A204.1 (cell line): ENCODE measurements at regions not wholly inside any gene's neighbourhood (a gene's known extent, or its start where the extent isn't known, plus 50 kb on each side); places are given as distances from the start of the nearest gene placed in this dataset.
"Not testable (repeated sequence)": the region's sequence is repeated elsewhere in the genome, so short reads cannot be mapped to it uniquely, and the experiment has no call there.

Experiments
- FAIRE-seq: peaks from 2 replicates; lab custom pipeline; 2012; peaks lifted over from hg19 to GRCh38; lab: Jason Lieb, UNC

GRCh38 chrX:147468600-147468999 is 443.1 kb upstream of the FMR1 start:
- FAIRE-seq, result no peak

DNA sequence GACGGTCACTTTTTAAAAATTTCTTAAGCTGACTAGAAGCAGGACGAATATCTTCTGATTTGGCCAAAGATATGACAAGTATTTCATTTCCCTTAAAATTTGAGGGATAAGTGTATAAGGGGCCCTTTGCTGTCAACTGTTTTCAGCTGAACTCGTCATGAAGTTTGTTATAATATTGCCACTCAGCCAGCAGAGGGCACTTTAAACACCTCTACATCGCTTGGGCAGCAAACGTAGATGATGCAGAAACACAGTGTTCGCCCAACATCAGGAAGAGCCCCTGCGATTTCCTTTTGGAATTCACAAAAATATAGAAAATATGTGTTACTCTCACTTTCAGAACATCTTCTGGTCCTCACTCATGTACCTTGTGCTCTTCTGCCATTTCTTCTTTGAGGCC is 435.7 kb upstream of the FMR1 start:
- no peak for FAIRE-seq

DNA sequence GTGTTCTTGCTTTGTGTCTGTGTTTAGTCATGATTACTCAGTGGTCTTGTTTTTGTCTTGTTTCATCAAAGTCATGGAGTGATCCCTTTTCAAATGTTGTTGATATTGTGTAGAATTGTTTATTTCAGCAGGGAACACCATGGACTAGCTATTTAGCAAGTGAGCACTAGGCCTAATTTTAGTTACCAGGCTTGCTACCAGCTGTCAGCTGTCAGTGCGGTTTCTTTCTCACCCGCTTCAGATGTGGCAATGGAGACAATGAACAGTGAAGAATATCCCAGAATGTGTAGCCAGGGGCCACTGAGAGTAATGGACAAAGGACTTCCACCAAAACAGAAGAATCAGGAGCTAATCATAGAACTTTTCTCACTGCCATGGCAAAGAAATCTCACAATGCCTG is 432.8 kb upstream of the FMR1 start:
- FAIRE-seq, result no peak

GRCh38 chrX:147485207-147485606 is 426.5 kb upstream of the FMR1 start:
- no peak for FAIRE-seq

DNA sequence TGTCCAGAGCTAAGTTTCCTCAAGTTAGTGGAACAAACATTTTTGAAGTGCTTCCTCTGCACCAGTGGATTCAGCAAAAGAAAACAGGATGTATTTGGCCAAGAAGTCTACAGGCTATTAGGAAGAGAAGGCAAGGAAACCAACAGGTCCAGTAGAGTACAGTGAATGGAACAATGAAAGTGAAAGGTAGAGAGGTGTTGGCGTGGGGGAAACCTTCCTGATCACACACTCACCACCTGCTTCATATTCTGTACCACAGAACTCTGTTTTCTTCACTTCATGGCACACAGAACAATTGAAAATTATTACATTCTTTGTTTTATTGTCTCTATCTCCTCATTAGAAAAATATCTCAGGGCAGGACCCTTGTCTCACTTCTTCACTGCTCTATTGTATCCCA is 417.4 kb upstream of the FMR1 start:
- no peak for FAIRE-seq

DNA sequence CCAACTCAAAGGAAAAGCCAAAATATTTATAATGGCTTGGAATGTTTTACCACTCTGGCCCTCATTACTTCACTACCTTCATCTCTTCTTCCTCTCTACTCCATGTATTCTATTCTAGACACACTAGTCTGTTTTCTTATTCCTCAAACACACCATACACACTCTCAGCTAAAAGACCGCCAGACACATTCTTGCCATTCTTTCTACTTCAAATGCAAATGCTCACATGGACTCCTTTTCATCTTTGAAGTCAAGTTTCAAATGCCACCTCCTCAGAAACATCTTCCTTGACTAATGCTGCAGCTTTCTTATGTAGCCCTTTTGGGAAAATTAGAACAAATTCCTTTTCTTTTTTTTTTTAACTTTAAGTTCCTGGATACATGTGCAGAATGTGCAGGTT is 412.9 kb upstream of the FMR1 start:
- no peak for FAIRE-seq

GRCh38 chrX:147522981-147523380 is 388.7 kb upstream of the FMR1 start:
- no peak for FAIRE-seq

- no peak for FAIRE-seq
Measured at GRCh38 chrX:147533426-147533825, 378.3 kb upstream of the FMR1 start.

GRCh38 chrX:147537172-147537571 is 374.5 kb upstream of the FMR1 start:
- FAIRE-seq, result no peak

GRCh38 chrX:147548023-147548422 is 363.7 kb upstream of the FMR1 start:
- FAIRE-seq, result not testable (repeated sequence)

DNA sequence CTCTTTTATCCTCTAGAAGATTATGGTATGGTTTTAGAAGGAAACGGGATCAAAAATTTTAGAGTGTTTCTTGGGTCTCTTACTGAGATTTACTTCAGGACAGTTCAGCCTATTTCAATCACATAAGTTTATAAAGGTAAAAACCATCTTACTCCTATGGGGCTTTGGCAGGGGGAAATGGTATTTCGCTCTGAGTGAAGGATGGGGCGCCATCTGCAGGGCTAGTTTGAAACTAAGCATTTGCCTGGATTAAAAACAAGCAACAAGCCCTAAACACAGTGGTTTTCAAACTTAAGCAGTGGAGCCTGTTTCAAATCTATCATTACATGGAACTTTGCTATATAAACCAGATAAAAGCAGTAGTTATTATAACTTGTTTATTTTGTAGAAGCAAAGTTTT is 361.5 kb upstream of the FMR1 start:
- peak; percentile 55 for FAIRE-seq

DNA sequence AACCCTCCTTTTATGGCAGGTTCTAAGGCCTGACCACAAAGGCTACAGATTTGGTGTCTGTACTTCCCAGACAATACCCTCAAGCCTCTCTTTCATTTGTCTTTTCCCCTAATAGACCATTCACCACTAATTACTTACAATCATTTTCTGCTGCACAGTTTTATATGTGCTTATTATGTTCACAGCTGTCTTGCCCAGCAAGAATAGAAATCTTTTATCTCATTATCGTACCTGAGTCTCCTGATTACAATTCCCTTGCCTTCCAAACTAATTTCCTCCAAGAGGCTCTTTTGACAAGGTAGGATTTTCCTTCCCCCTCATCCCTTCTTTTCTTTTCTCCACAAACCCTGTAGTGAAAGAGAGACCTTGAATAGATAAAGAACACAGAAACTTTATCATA is 352.5 kb upstream of the FMR1 start:
- no peak for FAIRE-seq

DNA sequence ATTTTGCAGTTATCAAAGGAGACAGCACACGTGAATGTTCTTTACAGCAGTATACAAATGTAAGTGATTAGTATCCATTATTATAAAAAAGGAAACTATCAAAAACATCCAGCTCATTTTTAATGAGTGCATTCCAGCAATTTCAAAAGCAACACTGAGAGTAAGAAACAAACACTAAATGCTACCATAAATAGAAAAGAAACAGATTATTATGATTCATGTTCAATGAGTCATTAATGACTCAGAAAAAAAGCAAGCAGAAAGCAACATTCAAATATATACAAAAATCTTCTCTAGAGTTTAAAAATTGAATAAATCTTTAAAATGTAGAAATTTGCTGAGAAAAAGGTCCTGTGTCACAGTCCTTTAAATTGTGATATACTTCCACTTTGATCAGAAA is 346.5 kb upstream of the FMR1 start:
- no peak for FAIRE-seq

DNA sequence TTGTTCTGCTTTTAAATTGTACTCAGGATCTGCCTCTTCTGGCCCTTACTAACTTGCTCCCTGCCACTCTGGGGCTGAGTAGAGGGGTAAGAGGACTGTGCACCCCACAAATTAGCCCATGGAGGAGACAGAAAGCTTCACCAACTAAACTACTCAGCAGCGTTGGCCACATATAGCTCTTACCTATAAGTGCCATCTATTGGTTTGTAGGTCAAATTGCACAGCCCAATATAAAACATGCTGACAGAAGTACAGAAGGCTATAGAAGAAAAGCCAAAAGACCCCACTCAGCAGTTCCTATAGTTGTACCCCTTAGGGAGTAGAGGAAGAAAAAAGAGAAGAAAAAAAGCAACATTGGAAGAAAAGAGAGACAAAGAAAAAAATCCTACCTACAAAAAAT is 341.2 kb upstream of the FMR1 start:
- no peak for FAIRE-seq

DNA sequence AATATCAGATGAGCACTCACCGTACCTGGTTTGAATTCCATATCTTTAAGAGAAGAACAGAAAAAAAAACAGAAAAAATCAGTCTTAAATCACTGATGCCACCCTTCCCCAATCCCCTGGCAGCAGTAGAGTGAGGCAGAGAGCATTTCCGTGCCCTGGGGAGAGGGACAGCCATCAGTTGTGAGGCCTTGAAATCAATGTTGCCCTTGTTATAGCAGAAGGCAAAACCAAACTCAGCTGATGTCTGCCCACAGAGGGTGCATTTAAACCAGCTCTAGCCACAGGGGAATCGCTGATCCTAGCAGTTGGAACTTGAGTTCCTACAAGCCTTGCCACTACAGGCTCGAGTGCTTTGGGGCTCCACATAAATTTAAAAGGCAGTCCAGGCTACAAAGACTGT is 338.5 kb upstream of the FMR1 start:
- FAIRE-seq, result no peak

DNA sequence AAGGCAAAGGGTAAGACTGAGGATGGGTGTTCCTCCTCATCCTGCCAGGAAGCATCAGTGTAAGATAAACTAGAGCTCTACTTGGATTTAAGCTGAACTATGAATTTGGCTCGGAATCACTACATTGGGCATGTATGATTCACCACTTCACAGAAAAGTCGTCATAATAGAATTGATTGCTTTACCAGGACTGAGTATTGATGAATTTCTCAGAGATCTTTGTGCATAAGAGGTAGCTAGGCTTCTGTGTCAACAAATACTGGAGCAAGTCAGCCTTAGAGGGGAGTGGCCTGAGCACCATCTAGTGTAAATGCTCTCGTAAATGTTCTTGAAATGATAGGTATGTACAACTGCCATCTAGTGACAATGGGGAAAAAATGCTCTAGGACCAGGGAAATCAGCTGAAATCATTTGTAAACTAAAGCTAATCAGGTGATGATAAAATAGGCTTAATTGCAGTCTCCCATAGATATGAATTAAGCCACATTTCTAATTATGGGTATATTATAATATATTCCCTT is 309.5 kb upstream of the FMR1 start:
- no peak for FAIRE-seq

GRCh38 chrX:147626605-147627004 is 285.1 kb upstream of the FMR1 start:
- no peak for FAIRE-seq

DNA sequence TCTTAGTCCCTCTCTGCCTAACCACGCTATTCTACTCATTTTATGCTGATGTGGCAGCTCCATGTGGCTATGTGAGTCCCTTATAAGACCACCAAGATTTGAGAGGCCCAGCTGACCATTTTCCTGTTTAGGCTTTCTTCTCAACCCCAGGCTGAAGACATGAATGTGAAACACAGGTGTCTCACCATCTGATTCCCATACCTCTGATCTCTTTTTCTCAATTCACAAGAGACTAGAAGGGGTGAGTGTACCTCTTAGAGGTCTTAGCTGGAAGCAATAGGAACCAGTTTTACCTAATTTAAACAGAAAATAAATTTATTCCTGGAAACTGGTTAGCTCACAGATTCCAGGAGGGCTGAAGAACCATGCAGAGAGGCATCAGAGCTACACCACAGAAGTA is 276.5 kb upstream of the FMR1 start:
- FAIRE-seq, result no peak

- FAIRE-seq, result no peak
Measured at GRCh38 chrX:147637190-147637589, 274.5 kb upstream of the FMR1 start.

DNA sequence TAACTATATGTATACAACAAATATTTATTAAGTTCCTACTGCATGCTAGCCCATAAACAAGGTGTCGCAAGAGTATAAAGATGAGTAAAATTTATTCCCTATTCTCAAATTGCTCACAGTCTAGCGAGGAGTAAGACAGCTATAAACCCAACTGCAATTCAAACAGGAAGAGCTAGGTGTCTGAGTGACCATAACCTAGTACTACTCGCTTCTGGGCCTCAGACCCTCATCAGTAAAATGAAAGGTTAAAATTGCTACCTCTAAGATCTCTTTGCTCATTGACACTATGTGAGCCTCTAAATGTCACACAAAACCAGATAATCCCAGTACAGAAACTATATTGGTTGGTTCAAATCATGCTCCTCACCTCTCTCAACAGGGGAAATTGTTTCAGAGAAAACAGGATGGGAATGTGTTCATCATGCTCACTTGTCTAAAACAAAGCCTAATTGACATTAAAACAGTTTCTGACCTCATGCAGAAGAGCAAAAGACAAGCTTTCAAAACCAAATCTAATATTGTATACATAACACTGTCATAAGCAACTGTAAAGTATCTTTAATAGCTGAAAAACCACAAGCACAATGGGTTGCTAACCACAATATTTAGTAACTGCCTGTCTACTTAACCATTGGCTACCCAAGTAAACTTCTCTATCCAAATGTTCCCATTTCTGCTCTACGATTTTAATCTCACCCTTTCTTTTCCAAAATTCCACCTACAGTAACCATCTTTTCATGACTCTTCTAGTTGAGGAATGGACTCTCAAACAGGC is 264.6 kb upstream of the FMR1 start:
- no peak for FAIRE-seq

DNA sequence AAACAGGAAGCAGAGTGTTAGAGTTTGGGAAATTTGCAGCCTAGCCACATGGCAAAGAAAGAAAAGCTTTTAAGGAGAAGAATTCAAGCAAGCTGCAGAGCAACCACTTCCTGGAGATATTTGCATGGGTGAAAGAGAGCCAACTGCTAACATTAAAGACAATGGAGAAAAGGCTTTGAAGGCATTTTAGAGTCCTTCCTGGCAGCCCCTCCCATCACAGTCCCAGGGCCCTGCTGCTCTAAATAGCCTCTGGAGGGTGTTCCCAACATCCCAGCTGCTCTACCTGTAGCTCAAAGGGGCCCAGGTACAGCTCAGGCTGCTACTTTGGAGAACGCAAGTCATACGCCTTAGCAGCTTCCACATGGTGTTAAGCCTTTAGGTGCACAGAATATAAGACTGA is 235.9 kb upstream of the FMR1 start:
- no peak for FAIRE-seq

GRCh38 chrX:147679356-147680005 is 232.2 kb upstream of the FMR1 start:
- FAIRE-seq, result no peak

DNA sequence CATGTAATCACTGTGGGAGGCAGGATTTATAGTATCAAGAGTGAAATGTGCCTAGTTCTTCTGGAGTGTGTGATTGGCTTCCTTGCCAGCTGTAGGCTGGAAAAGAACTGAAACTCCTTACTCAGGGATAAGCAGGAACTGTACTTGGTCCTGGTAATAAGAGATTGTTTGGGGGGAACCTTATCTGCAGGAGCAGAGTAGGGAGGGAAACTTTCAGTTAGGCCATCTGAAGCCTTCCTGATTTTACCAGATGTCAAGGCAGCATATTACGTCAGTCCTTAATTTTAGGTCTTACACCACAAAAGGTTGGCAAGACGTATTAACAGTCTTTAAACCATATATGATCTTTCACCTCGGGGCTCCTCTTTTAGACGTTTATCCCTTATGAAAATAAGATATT is 231.5 kb upstream of the FMR1 start:
- FAIRE-seq, result no peak

DNA sequence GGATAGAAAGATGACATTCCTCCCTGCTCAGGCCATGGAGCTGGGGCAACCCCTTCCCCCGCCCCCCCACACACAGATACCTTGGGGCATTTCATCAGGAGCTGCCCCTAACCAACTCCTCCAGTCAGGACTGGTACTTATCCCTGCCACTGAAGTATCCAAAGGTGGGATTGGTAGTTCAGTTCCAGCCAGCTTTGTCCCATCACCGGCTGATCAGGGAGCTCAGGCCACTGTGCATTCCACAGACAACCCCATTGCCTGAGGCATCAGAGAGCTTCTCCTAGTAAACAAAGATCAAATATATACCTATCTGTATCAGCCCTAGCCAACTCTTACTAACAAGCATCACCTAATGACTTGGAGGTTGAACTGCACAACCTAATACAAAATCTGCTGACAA is 218.2 kb upstream of the FMR1 start:
- no peak for FAIRE-seq
